Panc1 (cell line): ENCODE measurements at regions not wholly inside any gene's neighbourhood (a gene's known extent, or its start where the extent isn't known, plus 50 kb on each side); places are given as distances from the start of the nearest gene placed in this dataset.

Source experiments
- ATAC-seq: fragments of 200-7000 bp; cut with Tn5 transposase; 2 replicates; pipeline ENCODE4 v1.9.1; 2020; ENCODE audit warnings: mild to moderate bottlenecking, moderate library complexity
- BruUV-seq: library from RNA; stranded (reverse); fragments of 400-500 nt; replicated peaks from 2 replicates; lab custom pipeline; 2021; lab: Mats Ljungman, UMichigan
- CTCF ChIA-PET: fragments of 300-600 bp; sonication (Branson Sonifier 250); formaldehyde crosslinking; loops from one replicate; lab custom pipeline; 2022; ENCODE audit warnings: antibody characterized with exemption; lab: Charles Lee
- POLR2A ChIA-PET: fragments of 300-600 bp; sonication (Branson Sonifier 250); formaldehyde crosslinking; loops from one replicate; lab custom pipeline; 2022; ENCODE audit warnings: antibody characterized with exemption; lab: Charles Lee
- DNase-seq: peaks from one replicate; pipeline ENCODE4 v3.0.0-alpha.2; 2010; ENCODE audit warnings: low read depth, low spot score
- H3K27ac ChIP-seq: 2 replicates; pipeline ENCODE4 v1.5.1; 2011; ENCODE audit warnings: mild to moderate bottlenecking, low read length, inconsistent platforms
- H3K27me3 ChIP-seq: fragments of 200-500 bp; sonication (Bioruptor generic); 2 replicates; pipeline ENCODE4 v1.6.0; 2014; ENCODE audit warnings: low read length, inconsistent platforms; ENCODE audit not compliant: control insufficient read depth, insufficient read depth
- H3K36me3 ChIP-seq: fragments of 200-500 bp; sonication (Bioruptor generic); 2 replicates; pipeline ENCODE4 v1.5.1; 2014; ENCODE audit warnings: inconsistent platforms, mild to moderate bottlenecking, low read length, moderate library complexity; ENCODE audit not compliant: control insufficient read depth, insufficient read depth
- H3K4me1 ChIP-seq: 2 replicates; pipeline ENCODE4 v1.5.1; 2011; ENCODE audit warnings: inconsistent platforms, mild to moderate bottlenecking, low read length, moderate library complexity; ENCODE audit not compliant: control insufficient read depth, insufficient read depth
- H3K4me3 ChIP-seq, 2 experiments: 2 replicates each; pipeline ENCODE4 v1.5.1; 2011 to 2012; ENCODE audit warnings: low read depth in 2 of 2, low read length in 2 of 2, mild to moderate bottlenecking in 2 of 2, inconsistent platforms in 1 of 2, moderate library complexity in 1 of 2
- H3K9me3 ChIP-seq: fragments of 200-500 bp; sonication (Bioruptor generic); 2 replicates; pipeline ENCODE4 v1.5.1; 2014; ENCODE audit warnings: low read depth, mild to moderate bottlenecking, inconsistent platforms, low read length, moderate library complexity; ENCODE audit not compliant: control insufficient read depth, insufficient read depth
- POLR2AphosphoS5 ChIP-seq: IDR thresholded peaks from 2 replicates; pipeline ENCODE4 v1.6.1; 2012; ENCODE audit warnings: mild to moderate bottlenecking, low read depth, low read length, moderate library complexity
- SIN3A ChIP-seq: IDR thresholded peaks from 2 replicates; pipeline ENCODE4 v1.6.1; 2012; ENCODE audit warnings: low read depth, mild to moderate bottlenecking, low read length, moderate library complexity, borderline replicate concordance; ENCODE audit not compliant: insufficient read depth
- TCF7L2 ChIP-seq: IDR thresholded peaks from 2 replicates; pipeline ENCODE4 v1.6.1; 2011; ENCODE audit warnings: mild to moderate bottlenecking, low read depth, low read length, inconsistent platforms
- in situ Hi-C: cut with HindIII; loops from 2 replicates; pipeline ENCODE4 v1.10.0; 2016; ENCODE audit warnings: low sequenced_read_pairs, low pct_unique_long_range_greater_than_20kb
- intact Hi-C: fragments of 100-400 bp; cut with micrococcal nuclease; formaldehyde crosslinking; loops from one replicate; pipeline ENCODE4 v1.10.0; 2022; ENCODE audit not compliant: unreplicated experiment
- TF ChIP-seq, protein P1 (sequence below): fragments of 450-650 bp; IDR thresholded peaks from 2 replicates; pipeline ENCODE4 v1.5.1; 2017; ENCODE audit warnings: mild to moderate bottlenecking
- TF ChIP-seq, protein P2 (sequence below), 2 experiments: IDR thresholded peaks; 2 replicates each; pipeline ENCODE4 v1.6.1; 2011 to 2012; ENCODE audit warnings: low read depth in 2 of 2, control low read depth in 1 of 2, low read length in 1 of 2, mild to moderate bottlenecking in 1 of 2, moderate library complexity in 1 of 2; ENCODE audit not compliant: insufficient read depth in 1 of 2

DNA sequence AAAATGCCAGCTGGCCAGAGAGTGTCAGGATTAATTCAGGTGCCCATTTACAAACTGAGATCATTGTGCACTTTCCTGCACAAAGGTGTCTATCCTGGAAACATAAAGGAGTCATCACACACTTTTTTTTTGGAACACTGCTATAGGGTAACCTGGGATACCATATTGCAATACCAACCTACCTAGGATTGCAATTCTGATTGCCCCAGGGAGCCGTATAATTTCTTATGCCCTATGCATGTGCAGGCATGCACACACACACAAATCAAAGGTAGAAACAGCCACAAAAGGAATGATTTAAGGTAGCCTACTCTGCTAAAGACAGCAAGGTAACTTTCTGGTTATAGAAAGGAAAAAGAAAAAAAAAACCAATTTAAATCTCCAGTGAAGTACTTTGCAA is 285.3 kb upstream of the KITLG start:
- intact Hi-C loops = no loop called here

DNA sequence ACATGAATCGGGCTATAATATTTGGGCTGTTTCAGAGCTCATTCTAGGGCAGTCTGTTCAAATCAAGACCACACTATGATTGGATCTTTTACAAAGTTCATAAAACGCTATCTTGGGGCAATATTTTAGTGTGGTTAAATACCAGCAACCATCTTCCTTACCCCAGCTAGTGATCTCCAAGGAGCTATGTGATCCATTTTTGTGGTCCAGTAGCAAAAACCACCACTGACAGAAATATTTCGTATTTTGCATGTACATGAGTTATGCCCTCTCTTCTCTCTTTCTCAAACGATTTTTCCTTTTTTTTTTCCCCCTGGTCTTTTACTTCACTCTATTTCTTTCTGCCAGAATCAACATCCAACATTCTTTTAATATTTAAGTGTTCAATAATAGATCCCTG is 280.6 kb upstream of the KITLG start:
- intact Hi-C loops = no loop called here
- no peak for DNase-seq
- H3K27me3 ChIP-seq = no peaks in the 10 kb centered on the region
- H3K9me3 ChIP-seq = no peaks in the 10 kb centered on the region
- BruUV-seq = no TSS peak
- H3K27ac ChIP-seq = no peak overlapping the region
- ChIA-PET CTCF (no interaction called here), POLR2A (no interaction called here)
- H3K4me3 ChIP-seq = no peak overlapping the region
- H3K4me1 ChIP-seq = no peaks in the 10 kb centered on the region
- in situ Hi-C loops = no loop called here
- ATAC-seq = no peak
- TF ChIP-seq SIN3A = no peak
- TF ChIP-seq POLR2AphosphoS5 = no peak
- TF ChIP-seq, protein P1, sequence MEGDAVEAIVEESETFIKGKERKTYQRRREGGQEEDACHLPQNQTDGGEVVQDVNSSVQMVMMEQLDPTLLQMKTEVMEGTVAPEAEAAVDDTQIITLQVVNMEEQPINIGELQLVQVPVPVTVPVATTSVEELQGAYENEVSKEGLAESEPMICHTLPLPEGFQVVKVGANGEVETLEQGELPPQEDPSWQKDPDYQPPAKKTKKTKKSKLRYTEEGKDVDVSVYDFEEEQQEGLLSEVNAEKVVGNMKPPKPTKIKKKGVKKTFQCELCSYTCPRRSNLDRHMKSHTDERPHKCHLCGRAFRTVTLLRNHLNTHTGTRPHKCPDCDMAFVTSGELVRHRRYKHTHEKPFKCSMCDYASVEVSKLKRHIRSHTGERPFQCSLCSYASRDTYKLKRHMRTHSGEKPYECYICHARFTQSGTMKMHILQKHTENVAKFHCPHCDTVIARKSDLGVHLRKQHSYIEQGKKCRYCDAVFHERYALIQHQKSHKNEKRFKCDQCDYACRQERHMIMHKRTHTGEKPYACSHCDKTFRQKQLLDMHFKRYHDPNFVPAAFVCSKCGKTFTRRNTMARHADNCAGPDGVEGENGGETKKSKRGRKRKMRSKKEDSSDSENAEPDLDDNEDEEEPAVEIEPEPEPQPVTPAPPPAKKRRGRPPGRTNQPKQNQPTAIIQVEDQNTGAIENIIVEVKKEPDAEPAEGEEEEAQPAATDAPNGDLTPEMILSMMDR = no peak
- TF ChIP-seq TCF7L2 = no peak
- TF ChIP-seq, protein P2, sequence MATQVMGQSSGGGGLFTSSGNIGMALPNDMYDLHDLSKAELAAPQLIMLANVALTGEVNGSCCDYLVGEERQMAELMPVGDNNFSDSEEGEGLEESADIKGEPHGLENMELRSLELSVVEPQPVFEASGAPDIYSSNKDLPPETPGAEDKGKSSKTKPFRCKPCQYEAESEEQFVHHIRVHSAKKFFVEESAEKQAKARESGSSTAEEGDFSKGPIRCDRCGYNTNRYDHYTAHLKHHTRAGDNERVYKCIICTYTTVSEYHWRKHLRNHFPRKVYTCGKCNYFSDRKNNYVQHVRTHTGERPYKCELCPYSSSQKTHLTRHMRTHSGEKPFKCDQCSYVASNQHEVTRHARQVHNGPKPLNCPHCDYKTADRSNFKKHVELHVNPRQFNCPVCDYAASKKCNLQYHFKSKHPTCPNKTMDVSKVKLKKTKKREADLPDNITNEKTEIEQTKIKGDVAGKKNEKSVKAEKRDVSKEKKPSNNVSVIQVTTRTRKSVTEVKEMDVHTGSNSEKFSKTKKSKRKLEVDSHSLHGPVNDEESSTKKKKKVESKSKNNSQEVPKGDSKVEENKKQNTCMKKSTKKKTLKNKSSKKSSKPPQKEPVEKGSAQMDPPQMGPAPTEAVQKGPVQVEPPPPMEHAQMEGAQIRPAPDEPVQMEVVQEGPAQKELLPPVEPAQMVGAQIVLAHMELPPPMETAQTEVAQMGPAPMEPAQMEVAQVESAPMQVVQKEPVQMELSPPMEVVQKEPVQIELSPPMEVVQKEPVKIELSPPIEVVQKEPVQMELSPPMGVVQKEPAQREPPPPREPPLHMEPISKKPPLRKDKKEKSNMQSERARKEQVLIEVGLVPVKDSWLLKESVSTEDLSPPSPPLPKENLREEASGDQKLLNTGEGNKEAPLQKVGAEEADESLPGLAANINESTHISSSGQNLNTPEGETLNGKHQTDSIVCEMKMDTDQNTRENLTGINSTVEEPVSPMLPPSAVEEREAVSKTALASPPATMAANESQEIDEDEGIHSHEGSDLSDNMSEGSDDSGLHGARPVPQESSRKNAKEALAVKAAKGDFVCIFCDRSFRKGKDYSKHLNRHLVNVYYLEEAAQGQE (IDR thresholded peaks at IDR 0.05; ENCODE audit: insufficient read depth in 1 of 2, low read depth in 2 of 2, low read length in 1 of 2) = no peak
- H3K36me3 ChIP-seq = no peaks in the 10 kb centered on the region

More for the DNA sequence above, 285.3 kb upstream of the KITLG start:
- ATAC-seq (no peak), DNase-seq (no peak)
- Histone ChIP-seq H3K27me3 (no peaks in the 10 kb centered on the region), H3K4me3 (no peak overlapping the region), H3K4me1 (no peaks in the 10 kb centered on the region), H3K36me3 (no peaks in the 10 kb centered on the region), H3K9me3 (no peaks in the 10 kb centered on the region), H3K27ac (no peak overlapping the region)
- BruUV-seq = no TSS peak
- in situ Hi-C loops = no loop called here
- ChIA-PET CTCF (no interaction called here), POLR2A (no interaction called here)
- TF ChIP-seq TCF7L2 = no peak
- TF ChIP-seq, protein P1 = no peak
- TF ChIP-seq, protein P2 (IDR thresholded peaks at IDR 0.05; ENCODE audit: insufficient read depth in 1 of 2, low read depth in 2 of 2, low read length in 1 of 2) = no peak
- no peak for TF ChIP-seq SIN3A
- TF ChIP-seq POLR2AphosphoS5 = no peak
